ENCODE measurements at regions not wholly inside any gene's neighbourhood (a gene's known extent, or its start where the extent isn't known, plus 50 kb on each side); places are given as distances from the start of the nearest gene placed in this dataset.

DNA sequence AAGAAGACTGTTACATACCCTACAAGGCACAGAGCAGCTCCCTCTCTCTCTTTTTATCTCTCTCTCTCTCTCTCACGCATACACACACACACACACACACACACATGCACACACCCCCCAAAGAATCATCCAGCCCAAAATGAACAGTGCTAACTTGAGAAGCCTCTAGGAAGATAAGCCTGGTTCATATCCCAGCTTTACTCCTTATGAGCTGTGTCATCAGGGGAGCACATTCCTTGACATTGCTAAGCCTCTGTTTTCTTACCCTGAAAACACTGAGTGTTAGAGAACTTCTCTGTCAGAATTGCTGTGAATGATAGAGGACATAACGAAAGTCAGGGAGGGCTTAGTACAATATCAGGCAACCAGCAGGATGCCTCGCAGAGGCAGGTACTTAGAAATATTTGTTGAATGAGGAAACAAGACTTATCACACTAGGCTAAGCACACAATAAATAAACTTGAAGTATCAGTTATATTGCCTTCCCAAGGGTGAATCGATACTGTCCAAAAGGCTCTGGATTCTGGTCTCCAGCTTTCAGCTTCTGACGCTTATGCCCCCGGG, 725.6 kb upstream of the ID2 start:
- no peak overlapping the region for H3K9ac ChIP-seq (ENCODE audit: low read length)
- H3K36me3 ChIP-seq (ENCODE audit: insufficient read depth, low read length): no peaks in the 10 kb centered on the region
- no peaks in the 10 kb centered on the region for H4K20me1 ChIP-seq (ENCODE audit: insufficient read depth)
- no peak overlapping the region for H3K27ac ChIP-seq (ENCODE audit: low read length)
- no peak overlapping the region for H2AFZ ChIP-seq (ENCODE audit: low read depth, low read length)
- H3K9me3 ChIP-seq (ENCODE audit: low read length): no peaks in the 10 kb centered on the region
- H3K4me2 ChIP-seq (ENCODE audit: low read length): no peak overlapping the region
- TF ChIP-seq TAF1 (IDR thresholded peaks at IDR 0.05; ENCODE audit: low read depth): no peak
- TF ChIP-seq SMC3 (conservative IDR thresholded peaks at IDR 0.05; ENCODE audit: poor library complexity): no peak
- TF ChIP-seq, protein P1, sequence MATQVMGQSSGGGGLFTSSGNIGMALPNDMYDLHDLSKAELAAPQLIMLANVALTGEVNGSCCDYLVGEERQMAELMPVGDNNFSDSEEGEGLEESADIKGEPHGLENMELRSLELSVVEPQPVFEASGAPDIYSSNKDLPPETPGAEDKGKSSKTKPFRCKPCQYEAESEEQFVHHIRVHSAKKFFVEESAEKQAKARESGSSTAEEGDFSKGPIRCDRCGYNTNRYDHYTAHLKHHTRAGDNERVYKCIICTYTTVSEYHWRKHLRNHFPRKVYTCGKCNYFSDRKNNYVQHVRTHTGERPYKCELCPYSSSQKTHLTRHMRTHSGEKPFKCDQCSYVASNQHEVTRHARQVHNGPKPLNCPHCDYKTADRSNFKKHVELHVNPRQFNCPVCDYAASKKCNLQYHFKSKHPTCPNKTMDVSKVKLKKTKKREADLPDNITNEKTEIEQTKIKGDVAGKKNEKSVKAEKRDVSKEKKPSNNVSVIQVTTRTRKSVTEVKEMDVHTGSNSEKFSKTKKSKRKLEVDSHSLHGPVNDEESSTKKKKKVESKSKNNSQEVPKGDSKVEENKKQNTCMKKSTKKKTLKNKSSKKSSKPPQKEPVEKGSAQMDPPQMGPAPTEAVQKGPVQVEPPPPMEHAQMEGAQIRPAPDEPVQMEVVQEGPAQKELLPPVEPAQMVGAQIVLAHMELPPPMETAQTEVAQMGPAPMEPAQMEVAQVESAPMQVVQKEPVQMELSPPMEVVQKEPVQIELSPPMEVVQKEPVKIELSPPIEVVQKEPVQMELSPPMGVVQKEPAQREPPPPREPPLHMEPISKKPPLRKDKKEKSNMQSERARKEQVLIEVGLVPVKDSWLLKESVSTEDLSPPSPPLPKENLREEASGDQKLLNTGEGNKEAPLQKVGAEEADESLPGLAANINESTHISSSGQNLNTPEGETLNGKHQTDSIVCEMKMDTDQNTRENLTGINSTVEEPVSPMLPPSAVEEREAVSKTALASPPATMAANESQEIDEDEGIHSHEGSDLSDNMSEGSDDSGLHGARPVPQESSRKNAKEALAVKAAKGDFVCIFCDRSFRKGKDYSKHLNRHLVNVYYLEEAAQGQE (IDR thresholded peaks at IDR 0.05; ENCODE audit: borderline replicate concordance): no peak
- TF ChIP-seq EZH2 (IDR thresholded peaks at IDR 0.05; ENCODE audit: borderline replicate concordance, insufficient read depth, low read length, poor library complexity, severe bottlenecking): no peak
- no peak for TF ChIP-seq POLR2AphosphoS5 (IDR thresholded peaks at IDR 0.05)
- TF ChIP-seq EP300 (conservative IDR thresholded peaks at IDR 0.05; ENCODE audit: poor library complexity, severe bottlenecking): no peak
- no peak for TF ChIP-seq MXI1 (conservative IDR thresholded peaks at IDR 0.05; ENCODE audit: poor library complexity, severe bottlenecking)
- H3F3A ChIP-seq (ENCODE audit: insufficient read depth, low read length, poor library complexity, severe bottlenecking): no peaks in the 10 kb centered on the region
- H3K4me3 ChIP-seq (ENCODE audit: low read length): no peak overlapping the region
- no peaks in the 10 kb centered on the region for H3K27me3 ChIP-seq (ENCODE audit: insufficient read depth, low read depth, low read length)
- H3K79me2 ChIP-seq (replicated peaks; ENCODE audit: insufficient read depth, low read length): no peaks in the 10 kb centered on the region
- no peaks in the 10 kb centered on the region for H3K9me2 ChIP-seq (ENCODE audit: insufficient read depth, low read length)

DNA sequence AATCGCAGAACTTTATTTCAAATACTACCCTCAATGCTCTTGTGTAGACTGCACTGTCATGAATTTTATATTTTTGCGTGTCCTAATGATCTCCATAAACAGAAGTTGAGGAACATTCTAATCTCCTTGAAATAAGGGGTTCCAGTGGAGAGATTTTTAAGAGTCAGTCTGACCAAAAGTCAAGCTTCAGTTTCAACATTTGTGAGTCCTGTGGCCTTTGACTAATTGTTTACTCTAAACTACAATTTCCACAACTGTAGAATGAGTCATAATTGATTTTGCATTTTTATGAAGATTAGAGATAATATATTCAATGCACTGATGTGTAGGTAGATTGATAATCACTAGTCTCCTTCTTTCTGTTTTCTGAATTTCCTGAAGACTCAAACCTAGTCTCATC, 720.3 kb upstream of the ID2 start:
- no peaks in the 10 kb centered on the region for H3K9me2 ChIP-seq (ENCODE audit: insufficient read depth, low read length)
- H4K20me1 ChIP-seq (ENCODE audit: insufficient read depth): no peaks in the 10 kb centered on the region

More for the DNA sequence above, 720.3 kb upstream of the ID2 start:
- Histone ChIP-seq H3K9me3 (ENCODE audit: low read length) (no peaks in the 10 kb centered on the region), H3K27ac (ENCODE audit: low read length) (no peak overlapping the region), H2AFZ (ENCODE audit: low read depth, low read length) (no peak overlapping the region), H3K9ac (ENCODE audit: low read length) (no peak overlapping the region), H3K4me3 (ENCODE audit: low read length) (no peak overlapping the region), H3K79me2 (replicated peaks; ENCODE audit: insufficient read depth, low read length) (no peaks in the 10 kb centered on the region), H3F3A (ENCODE audit: insufficient read depth, low read length, poor library complexity, severe bottlenecking) (no peaks in the 10 kb centered on the region), H3K4me2 (ENCODE audit: low read length) (no peak overlapping the region), H3K27me3 (ENCODE audit: insufficient read depth, low read depth, low read length) (no peaks in the 10 kb centered on the region), H3K36me3 (ENCODE audit: insufficient read depth, low read length) (no peaks in the 10 kb centered on the region)
- TF ChIP-seq EP300 (conservative IDR thresholded peaks at IDR 0.05; ENCODE audit: poor library complexity, severe bottlenecking): no peak
- no peak for TF ChIP-seq RAD21 (conservative IDR thresholded peaks at IDR 0.05)
- no peak for TF ChIP-seq SMC3 (conservative IDR thresholded peaks at IDR 0.05; ENCODE audit: poor library complexity)
- TF ChIP-seq TAF1 (IDR thresholded peaks at IDR 0.05; ENCODE audit: low read depth): no peak
- TF ChIP-seq, protein P2, sequence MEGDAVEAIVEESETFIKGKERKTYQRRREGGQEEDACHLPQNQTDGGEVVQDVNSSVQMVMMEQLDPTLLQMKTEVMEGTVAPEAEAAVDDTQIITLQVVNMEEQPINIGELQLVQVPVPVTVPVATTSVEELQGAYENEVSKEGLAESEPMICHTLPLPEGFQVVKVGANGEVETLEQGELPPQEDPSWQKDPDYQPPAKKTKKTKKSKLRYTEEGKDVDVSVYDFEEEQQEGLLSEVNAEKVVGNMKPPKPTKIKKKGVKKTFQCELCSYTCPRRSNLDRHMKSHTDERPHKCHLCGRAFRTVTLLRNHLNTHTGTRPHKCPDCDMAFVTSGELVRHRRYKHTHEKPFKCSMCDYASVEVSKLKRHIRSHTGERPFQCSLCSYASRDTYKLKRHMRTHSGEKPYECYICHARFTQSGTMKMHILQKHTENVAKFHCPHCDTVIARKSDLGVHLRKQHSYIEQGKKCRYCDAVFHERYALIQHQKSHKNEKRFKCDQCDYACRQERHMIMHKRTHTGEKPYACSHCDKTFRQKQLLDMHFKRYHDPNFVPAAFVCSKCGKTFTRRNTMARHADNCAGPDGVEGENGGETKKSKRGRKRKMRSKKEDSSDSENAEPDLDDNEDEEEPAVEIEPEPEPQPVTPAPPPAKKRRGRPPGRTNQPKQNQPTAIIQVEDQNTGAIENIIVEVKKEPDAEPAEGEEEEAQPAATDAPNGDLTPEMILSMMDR (IDR thresholded peaks at IDR 0.05; ENCODE audit: poor library complexity, severe bottlenecking): no peak
- no peak for TF ChIP-seq EZH2 (IDR thresholded peaks at IDR 0.05; ENCODE audit: borderline replicate concordance, insufficient read depth, low read length, poor library complexity, severe bottlenecking)
- TF ChIP-seq MXI1 (conservative IDR thresholded peaks at IDR 0.05; ENCODE audit: poor library complexity, severe bottlenecking): no peak
- TF ChIP-seq, protein P1 (IDR thresholded peaks at IDR 0.05; ENCODE audit: borderline replicate concordance): no peak
- no peak for TF ChIP-seq POLR2AphosphoS5 (IDR thresholded peaks at IDR 0.05)

Data from neural cell (in vitro differentiated cells).